Heart right ventricle (tissue), 16 donors: ENCODE measurements at regions not wholly inside any gene's neighbourhood (a gene's known extent, or its start where the extent isn't known, plus 50 kb on each side); places are given as distances from the start of the nearest gene placed in this dataset.

Source experiments
- ATAC-seq, 8 donors: fragments of 200-7000 bp; cut with Tn5 transposase; one replicate each; pipeline ENCODE4 v1.9.1; 2020; ENCODE audit warnings: mild to moderate bottlenecking in 8 of 8, moderate library complexity in 8 of 8, moderate number of reproducible peaks in 1 of 8
- DNase-seq, 2 donors: peaks; one replicate each; pipeline ENCODE4 v3.0.0-alpha.2; 2020
- H3K27ac ChIP-seq, 10 donors: fragments of 200-600 bp; sonication (generic) in 2 of 10; one replicate each; pipeline versions ENCODE4 v1.5.0 to v1.8.0; 2020 to 2022; ENCODE audit warnings: mild to moderate bottlenecking in 3 of 10
- H3K27me3 ChIP-seq, 7 donors: fragments of 200-600 bp; one replicate each; pipeline ENCODE4 v1.8.0; 2021 to 2022; ENCODE audit warnings: mild to moderate bottlenecking in 2 of 7
- H3K36me3 ChIP-seq, 9 donors: fragments of 200-600 bp; sonication (generic) in 1 of 9; one replicate each; pipeline versions ENCODE4 v1.5.0 to v1.8.0; 2020 to 2022; ENCODE audit warnings: mild to moderate bottlenecking in 2 of 9
- H3K4me1 ChIP-seq, 9 donors: fragments of 200-600 bp; sonication (generic) in 1 of 9; one replicate each; pipeline versions ENCODE4 v1.5.0 to v1.8.0; 2020 to 2022; ENCODE audit warnings: mild to moderate bottlenecking in 4 of 9
- H3K4me3 ChIP-seq, 10 donors: fragments of 200-600 bp; sonication (generic) in 2 of 10; one replicate each; pipeline versions ENCODE4 v1.5.0 to v1.8.0; 2020 to 2022; ENCODE audit warnings: mild to moderate bottlenecking in 7 of 10, moderate library complexity in 2 of 10
- H3K9me3 ChIP-seq, 11 donors: fragments of 200-600 bp in 10 of 11; sonication (generic) in 2 of 11; one replicate each; pipeline versions ENCODE4 v1.5.0 to v1.8.0; 2013 to 2022; ENCODE audit warnings: mild to moderate bottlenecking in 2 of 11, control low read depth in 1 of 11, moderate library complexity in 1 of 11
- WGBS, 2 donors: extraction: QIAGEN DNeasy Blood & Tissue Kit; methylation state at CpG; one replicate each; pipeline ENCODE4 v1.1.7; 2013; ENCODE audit warnings: inconsistent platforms in 1 of 2; 5-methylcytosine and 5-hydroxymethylcytosine counted together
- intact Hi-C, 10 donors: fragments of 100-400 bp; cut with DNase I; formaldehyde crosslinking; loops; one replicate each; pipeline versions ENCODE4 v1.11.1 to v1.14.2; 2022
- TF ChIP-seq, protein P1 (sequence below), 9 donors: fragments of 200-600 bp; sonication (generic) in 2 of 9; IDR thresholded peaks; one replicate each; pipeline versions ENCODE4 v1.5.0 to v1.8.0; 2021 to 2022; ENCODE audit warnings: antibody characterized with exemption in 9 of 9, mild to moderate bottlenecking in 5 of 9, moderate library complexity in 1 of 9
- donor health status: Arrhythmogenic right ventricular cardiomyopathy.
- donor health status: ischemic (EF 13 %, LVEDD 7.1; RV severe dilation, severe dysfunction).
- donor health status: healthy with polysubstance abuse.
- donor health status: DM: no; HTN: yes; CAD: no.
- donor health status: DM: no; HTN: no; CAD: no.
- donor health status: ischemic (EF 25% LVEDD 6.9; RV normal size, moderate dysfunction).
- donor health status: ischemic (EF 25% LVEDD 5.7; RV mildly dilated, moderate dysfunction).
- donor health status: healthy.
- donor health status: DM: yes; HTN: yes; CAD: no.
- donor health status: Ischemic cardiomyopathy.
- donor health status: ischemic (EF 35%, LVEDD 5.7; RV mildly dilated, moderate dysfunction).
- donor health status: nonischemic (EF 11% LVEDD 7.7; RV severe dilation, severe dysfunction).
- donor health status: DM: yes; HTN: yes; CAD: no.
- donor health status: PGD.
- donor health status: ischemic (EF 29% LVEDD 5.4; RV normal size, mild dysfunction).
- donor health status: nonischemic (EF 23%, LVEDD 6.1; RV moderate dilation, normal function).

DNA sequence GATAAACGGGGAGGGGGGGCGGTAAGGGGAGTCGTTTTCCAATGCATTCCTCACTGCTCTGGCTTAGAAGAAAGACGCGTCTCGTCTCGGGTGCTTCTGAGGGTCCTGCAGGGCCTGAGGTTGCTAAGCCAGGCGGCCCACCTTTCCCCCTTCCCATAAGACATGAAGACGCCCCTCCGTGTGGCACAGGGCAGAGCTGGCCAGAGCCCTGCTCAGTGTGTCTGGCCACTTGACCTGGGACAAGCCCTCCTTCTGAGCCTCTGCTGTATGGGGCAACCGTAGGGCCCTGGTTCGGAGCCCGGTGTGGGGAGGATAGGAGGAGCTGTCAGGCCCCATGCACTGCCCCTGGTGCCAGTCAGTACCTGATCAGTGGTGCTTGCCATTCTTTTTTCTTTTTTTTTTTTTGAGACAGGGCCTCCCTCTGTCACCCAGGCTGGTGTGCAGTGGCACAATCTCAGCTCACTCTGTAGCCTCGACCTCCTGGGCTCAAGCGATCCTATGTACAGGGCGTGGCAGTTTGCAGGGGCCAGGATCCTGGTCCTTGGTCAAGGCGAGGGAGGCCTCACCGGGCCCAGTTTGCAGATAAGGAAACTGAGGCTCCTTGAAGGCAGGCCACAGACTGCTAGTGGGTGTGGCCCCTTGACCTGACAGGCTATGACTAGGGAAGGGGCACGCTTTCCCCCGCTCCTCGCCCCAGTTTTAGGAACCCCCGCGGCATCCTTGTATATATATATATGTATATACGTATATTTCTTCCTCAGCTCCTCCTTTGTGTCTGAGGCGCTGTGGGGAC lies 172.3 kb upstream of the IER5L start:
- 83 to 84% methylated on average over 25 of the region's 25 CpGs for WGBS, 2 donors
- TF ChIP-seq, protein P1, sequence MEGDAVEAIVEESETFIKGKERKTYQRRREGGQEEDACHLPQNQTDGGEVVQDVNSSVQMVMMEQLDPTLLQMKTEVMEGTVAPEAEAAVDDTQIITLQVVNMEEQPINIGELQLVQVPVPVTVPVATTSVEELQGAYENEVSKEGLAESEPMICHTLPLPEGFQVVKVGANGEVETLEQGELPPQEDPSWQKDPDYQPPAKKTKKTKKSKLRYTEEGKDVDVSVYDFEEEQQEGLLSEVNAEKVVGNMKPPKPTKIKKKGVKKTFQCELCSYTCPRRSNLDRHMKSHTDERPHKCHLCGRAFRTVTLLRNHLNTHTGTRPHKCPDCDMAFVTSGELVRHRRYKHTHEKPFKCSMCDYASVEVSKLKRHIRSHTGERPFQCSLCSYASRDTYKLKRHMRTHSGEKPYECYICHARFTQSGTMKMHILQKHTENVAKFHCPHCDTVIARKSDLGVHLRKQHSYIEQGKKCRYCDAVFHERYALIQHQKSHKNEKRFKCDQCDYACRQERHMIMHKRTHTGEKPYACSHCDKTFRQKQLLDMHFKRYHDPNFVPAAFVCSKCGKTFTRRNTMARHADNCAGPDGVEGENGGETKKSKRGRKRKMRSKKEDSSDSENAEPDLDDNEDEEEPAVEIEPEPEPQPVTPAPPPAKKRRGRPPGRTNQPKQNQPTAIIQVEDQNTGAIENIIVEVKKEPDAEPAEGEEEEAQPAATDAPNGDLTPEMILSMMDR (IDR thresholded peaks at IDR 0.05), result no peak
- DNase-seq (no peak), ATAC-seq (no peak)
- peaks cover 0 to 6% (median 0%) of the 10 kb centered on the region in 11 donors for H3K9me3 ChIP-seq
- no peak overlapping the region for H3K27ac ChIP-seq
- H3K4me1 ChIP-seq, result peaks cover 12 to 54% (median 17%) of the 10 kb centered on the region in 9 donors
- no peaks in the 10 kb centered on the region for H3K36me3 ChIP-seq
- intact Hi-C loops, result no loop called here
- no peak overlapping the region for H3K4me3 ChIP-seq
- peaks cover 6 to 15% (median 11%) of the 10 kb centered on the region in 7 donors for H3K27me3 ChIP-seq

DNA sequence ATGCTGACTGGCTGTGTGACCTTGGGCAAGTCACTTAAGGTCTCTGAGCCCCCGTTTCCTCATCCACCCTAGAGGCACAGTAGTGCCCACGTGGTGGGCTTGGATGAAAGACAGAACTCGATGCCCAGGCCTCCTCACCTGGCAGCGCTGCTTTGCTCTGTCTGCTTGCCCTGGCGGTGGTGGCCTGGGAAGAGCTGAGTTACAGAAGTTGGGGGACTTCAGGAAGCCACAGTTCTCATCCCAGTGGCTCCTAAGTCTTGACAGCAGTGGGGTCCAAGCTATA lies 171.5 kb upstream of the IER5L start:
- H3K4me1 ChIP-seq, result peaks cover 12 to 61% (median 17%) of the 10 kb centered on the region in 9 donors
- no peak for DNase-seq
- intact Hi-C loops, result loop anchor here in 1 of 10 donors (10.0 kb wide), 1 partner anchor 255 kb away; no protein-coding TSS in a partner anchor
- peaks cover 6 to 15% (median 11%) of the 10 kb centered on the region in 7 donors for H3K27me3 ChIP-seq
- no peak overlapping the region for H3K27ac ChIP-seq
- H3K4me3 ChIP-seq, result no peak overlapping the region
- 87 to 91% methylated on average over 5 of the region's 5 CpGs for WGBS, 2 donors
- no peaks in the 10 kb centered on the region for H3K9me3 ChIP-seq
- ATAC-seq, result no peak
- TF ChIP-seq, protein P1 (IDR thresholded peaks at IDR 0.05), result no peak
- no peaks in the 10 kb centered on the region for H3K36me3 ChIP-seq

DNA sequence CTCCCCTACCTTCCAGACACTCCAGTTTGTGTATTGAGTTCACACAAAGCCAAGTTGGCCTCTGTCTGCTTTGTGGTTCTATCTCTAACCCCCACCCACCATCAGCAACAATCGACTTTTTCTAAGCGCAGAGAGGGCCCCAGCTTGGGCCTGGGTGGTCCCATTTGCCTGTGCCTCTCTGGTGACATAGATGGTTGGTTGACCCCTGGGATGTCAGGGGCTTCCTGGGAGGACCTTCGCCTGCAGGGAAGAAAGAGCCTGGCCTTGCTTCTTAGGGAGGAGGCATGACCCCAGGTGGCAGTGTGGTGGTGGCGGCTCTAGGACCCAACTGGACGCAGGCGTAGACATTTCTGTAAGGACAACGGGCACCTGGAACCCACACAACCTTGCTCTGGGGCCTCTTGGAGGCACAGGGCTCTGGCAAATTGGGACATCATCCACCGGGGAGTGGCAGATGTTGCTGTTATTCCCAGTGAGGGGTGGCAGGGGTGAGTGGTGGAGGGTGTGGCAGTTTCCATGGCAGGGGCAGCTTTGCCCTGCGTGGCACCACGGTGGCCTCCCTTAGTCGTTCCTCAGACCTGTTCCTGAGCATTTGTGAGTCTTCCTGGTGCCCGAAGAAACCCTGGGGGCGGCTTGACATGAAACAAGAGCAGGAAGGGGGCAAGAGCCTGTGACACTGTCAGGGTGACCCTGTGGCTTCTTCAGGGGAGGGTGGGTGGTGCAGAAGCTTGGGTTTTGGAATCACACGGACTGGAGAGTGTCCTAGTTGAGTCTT lies 171.0 kb upstream of the IER5L start:
- peaks cover 6 to 15% (median 11%) of the 10 kb centered on the region in 7 donors for H3K27me3 ChIP-seq
- no peak for DNase-seq
- TF ChIP-seq, protein P1 (IDR thresholded peaks at IDR 0.05), result no peak
- intact Hi-C loops, result loop anchor here in 1 of 10 donors (10.0 kb wide), 1 partner anchor 256 kb away; no protein-coding TSS in a partner anchor
- WGBS, 2 donors, result 83 to 86% methylated on average over 14 of the region's 14 CpGs
- no peak for ATAC-seq
- no peak overlapping the region for H3K4me3 ChIP-seq
- H3K9me3 ChIP-seq, result no peaks in the 10 kb centered on the region
- H3K27ac ChIP-seq, result no peak overlapping the region
- H3K4me1 ChIP-seq, result peaks cover 12 to 66% (median 17%) of the 10 kb centered on the region in 9 donors
- no peaks in the 10 kb centered on the region for H3K36me3 ChIP-seq

DNA sequence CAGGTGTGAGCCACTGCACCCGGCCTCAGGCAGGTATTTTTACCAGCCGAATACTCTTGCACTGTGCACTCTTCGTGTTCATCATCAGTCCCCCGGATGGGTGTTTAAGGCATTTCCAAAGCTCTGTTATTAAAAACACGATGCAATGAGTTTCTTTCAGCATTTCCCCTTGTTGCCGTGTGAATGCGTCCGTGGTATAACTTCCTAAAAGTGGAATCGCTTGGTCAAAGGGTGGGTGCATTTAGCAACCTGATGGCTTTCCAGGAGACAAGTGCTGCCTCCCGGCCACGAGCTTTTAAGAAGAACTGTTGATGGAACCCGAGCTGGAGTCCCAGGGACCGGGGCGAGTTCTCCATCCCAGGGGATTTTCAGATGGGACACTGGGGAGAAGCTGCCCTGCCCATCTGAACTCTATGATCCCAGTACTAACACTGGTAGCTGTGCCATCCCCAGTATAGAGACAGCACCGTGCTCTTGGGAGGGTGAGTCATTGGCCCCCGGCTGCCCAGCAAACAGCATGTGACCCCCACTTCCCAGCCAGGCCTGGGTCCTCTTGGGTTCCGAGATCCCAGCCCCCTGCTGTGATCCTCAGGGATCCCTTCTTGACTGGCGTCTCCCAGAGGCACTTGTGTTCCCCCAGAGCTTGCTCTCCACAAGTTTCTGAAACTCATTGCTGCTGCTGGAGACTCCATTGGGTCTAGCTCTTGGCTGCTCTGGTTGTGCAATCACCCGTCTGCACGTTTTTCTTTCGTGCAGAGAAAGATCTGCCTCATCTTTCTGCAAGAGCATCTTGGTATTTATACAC lies 169.5 kb upstream of the IER5L start:
- Histone ChIP-seq H3K4me3 (no peak overlapping the region), H3K27me3 (peaks cover 3 to 10% (median 9%) of the 10 kb centered on the region in 7 donors), H3K4me1 (peaks cover 7 to 72% (median 10%) of the 10 kb centered on the region in 9 donors), H3K9me3 (no peaks in the 10 kb centered on the region), H3K36me3 (no peaks in the 10 kb centered on the region), H3K27ac (peak overlapping the region in 1 of 10 donors; percentile 89)
- no peak for DNase-seq
- intact Hi-C loops, result loop anchor here in 1 of 10 donors (10.0 kb wide), 1 partner anchor 257 kb away; no protein-coding TSS in a partner anchor
- no peak for ATAC-seq
- TF ChIP-seq, protein P1 (IDR thresholded peaks at IDR 0.05), result no peak
- WGBS, 2 donors, result 76 to 78% methylated on average over 21 of the region's 21 CpGs
